Gastroesophageal sphincter (tissue), 4 donors: ENCODE measurements at regions not wholly inside any gene's neighbourhood (a gene's known extent, or its start where the extent isn't known, plus 50 kb on each side); places are given as distances from the start of the nearest gene placed in this dataset.

ENCODE experiments used
- ATAC-seq: fragments of 150-250 bp; one replicate; pipeline ENCODE4 v1.9.1; 2016; ENCODE audit warnings: mild to moderate bottlenecking, moderate library complexity
- H3K27ac ChIP-seq, 4 donors: fragments of 200-600 bp; sonication (generic) in 3 of 4; 1 replicate in 3 of 4; 2 replicates in 1 of 4; pipeline ENCODE4 v1.5.1; 2016 to 2019
- H3K27me3 ChIP-seq: fragments of 200-600 bp; sonication (generic); one replicate; pipeline ENCODE4 v1.5.1; 2019
- H3K36me3 ChIP-seq, 2 donors: fragments of 200-600 bp; sonication (generic); one replicate each; pipeline ENCODE4 v1.5.1; 2019; ENCODE audit warnings: control low read depth in 1 of 2
- H3K4me1 ChIP-seq, 3 donors: fragments of 200-600 bp; sonication (generic); 1 replicate in 2 of 3; 2 replicates in 1 of 3; pipeline ENCODE4 v1.5.1; 2016 to 2019; ENCODE audit warnings: control low read depth in 2 of 3
- H3K4me3 ChIP-seq, 2 donors: fragments of 200-600 bp; sonication (generic); one replicate each; pipeline ENCODE4 v1.5.1; 2019; ENCODE audit warnings: mild to moderate bottlenecking in 1 of 2, moderate library complexity in 1 of 2
- H3K9me3 ChIP-seq, 3 donors: fragments of 200-600 bp; sonication (generic); one replicate each; pipeline ENCODE4 v1.5.1; 2017 to 2019; ENCODE audit warnings: control low read depth in 2 of 3
- EP300 ChIP-seq: sonication (generic); formaldehyde crosslinking; IDR thresholded peaks from one replicate; pipeline ENCODE4 v1.6.1; 2017; ENCODE audit warnings: antibody characterized with exemption, mild to moderate bottlenecking
- POLR2A ChIP-seq, 2 donors: fragments of 450-650 bp; IDR thresholded peaks; one replicate each; pipeline ENCODE4 v1.6.1; 2017; ENCODE audit warnings: antibody characterized with exemption in 2 of 2, mild to moderate bottlenecking in 2 of 2, moderate library complexity in 1 of 2
- POLR2AphosphoS5 ChIP-seq: sonication (generic); formaldehyde crosslinking; IDR thresholded peaks from one replicate; pipeline ENCODE4 v1.6.1; 2017; ENCODE audit warnings: antibody characterized with exemption
- WGBS, 2 donors: methylation state at CpG; one replicate each; pipeline ENCODE4 v1.1.5; 2018; ENCODE audit warnings: low coverage in 1 of 2; 5-methylcytosine and 5-hydroxymethylcytosine counted together
- TF ChIP-seq, protein P1 (sequence below), 4 experiments: fragments of 200-600 bp in 2 of 4; fragments of 450-650 bp in 2 of 4; sonication (generic) in 1 of 4; IDR thresholded peaks; one replicate each; pipeline ENCODE4 v1.5.1; 2017 to 2019; ENCODE audit warnings: antibody characterized with exemption in 4 of 4, mild to moderate bottlenecking in 2 of 4, moderate library complexity in 2 of 4

DNA sequence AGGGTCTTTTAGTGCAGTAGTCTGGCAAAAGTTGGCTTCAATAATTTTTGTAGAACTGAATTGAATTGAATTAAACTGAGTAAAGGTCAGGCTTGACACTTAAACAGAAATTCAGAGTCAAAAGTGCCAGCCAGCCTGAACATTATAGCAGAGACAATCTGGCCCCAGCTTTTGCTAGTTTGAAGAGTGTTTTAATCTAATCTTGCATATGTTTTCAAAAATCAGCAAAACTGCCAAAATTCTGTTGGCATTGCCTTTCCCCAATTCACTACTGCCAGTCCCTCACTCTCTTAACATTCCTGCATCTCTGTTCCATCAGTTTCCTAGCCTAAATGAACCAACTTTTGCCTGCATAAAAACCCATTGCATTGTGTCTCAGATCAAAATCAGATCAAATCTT is 403.8 kb downstream of the NUF2 start:
- TF ChIP-seq, protein P1, sequence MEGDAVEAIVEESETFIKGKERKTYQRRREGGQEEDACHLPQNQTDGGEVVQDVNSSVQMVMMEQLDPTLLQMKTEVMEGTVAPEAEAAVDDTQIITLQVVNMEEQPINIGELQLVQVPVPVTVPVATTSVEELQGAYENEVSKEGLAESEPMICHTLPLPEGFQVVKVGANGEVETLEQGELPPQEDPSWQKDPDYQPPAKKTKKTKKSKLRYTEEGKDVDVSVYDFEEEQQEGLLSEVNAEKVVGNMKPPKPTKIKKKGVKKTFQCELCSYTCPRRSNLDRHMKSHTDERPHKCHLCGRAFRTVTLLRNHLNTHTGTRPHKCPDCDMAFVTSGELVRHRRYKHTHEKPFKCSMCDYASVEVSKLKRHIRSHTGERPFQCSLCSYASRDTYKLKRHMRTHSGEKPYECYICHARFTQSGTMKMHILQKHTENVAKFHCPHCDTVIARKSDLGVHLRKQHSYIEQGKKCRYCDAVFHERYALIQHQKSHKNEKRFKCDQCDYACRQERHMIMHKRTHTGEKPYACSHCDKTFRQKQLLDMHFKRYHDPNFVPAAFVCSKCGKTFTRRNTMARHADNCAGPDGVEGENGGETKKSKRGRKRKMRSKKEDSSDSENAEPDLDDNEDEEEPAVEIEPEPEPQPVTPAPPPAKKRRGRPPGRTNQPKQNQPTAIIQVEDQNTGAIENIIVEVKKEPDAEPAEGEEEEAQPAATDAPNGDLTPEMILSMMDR (IDR thresholded peaks at IDR 0.05), result no peak
- TF ChIP-seq EP300 (no peak), POLR2AphosphoS5 (no peak), POLR2A (IDR thresholded peaks at IDR 0.05) (no peak)
- no peak for ATAC-seq
- H3K4me3 ChIP-seq, result no peak overlapping the region
- no peaks in the 10 kb centered on the region for H3K36me3 ChIP-seq
- no peaks in the 10 kb centered on the region for H3K9me3 ChIP-seq
- H3K4me1 ChIP-seq, result peaks cover 0 to 6% (median 0%) of the 10 kb centered on the region in 3 donors
- H3K27me3 ChIP-seq, result no peaks in the 10 kb centered on the region
- no peak overlapping the region for H3K27ac ChIP-seq

DNA sequence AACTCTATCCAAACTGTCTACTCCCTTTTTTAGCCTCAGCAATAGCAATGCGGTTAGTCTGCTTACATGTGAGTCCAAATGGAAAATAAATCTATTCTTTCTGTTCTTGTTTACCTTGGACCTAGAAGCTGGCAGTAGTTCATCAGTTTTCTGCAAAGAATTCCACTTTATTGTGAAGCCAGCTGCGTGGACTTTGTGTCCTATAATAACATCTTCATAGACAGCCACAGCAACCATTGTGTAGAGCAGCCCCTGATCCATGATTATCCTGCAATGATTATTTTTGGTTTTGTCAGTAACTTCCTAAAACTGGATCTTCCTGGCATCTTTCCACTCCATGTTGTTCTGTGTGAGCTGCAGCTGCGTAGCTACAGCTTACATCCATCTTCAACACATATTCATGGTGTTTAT is 408.7 kb downstream of the NUF2 start:
- Histone ChIP-seq H3K27ac (no peak overlapping the region), H3K4me1 (peaks cover 0 to 6% (median 0%) of the 10 kb centered on the region in 3 donors), H3K27me3 (no peaks in the 10 kb centered on the region), H3K36me3 (no peaks in the 10 kb centered on the region), H3K4me3 (no peak overlapping the region), H3K9me3 (no peaks in the 10 kb centered on the region)
- TF ChIP-seq, protein P1 (IDR thresholded peaks at IDR 0.05), result no peak
- TF ChIP-seq EP300, result no peak
- no peak for TF ChIP-seq POLR2AphosphoS5
- no peak for TF ChIP-seq POLR2A (IDR thresholded peaks at IDR 0.05)
- WGBS, 2 donors, result 13 to 17% methylated on average over 3 of the region's 3 CpGs
- no peak for ATAC-seq

DNA sequence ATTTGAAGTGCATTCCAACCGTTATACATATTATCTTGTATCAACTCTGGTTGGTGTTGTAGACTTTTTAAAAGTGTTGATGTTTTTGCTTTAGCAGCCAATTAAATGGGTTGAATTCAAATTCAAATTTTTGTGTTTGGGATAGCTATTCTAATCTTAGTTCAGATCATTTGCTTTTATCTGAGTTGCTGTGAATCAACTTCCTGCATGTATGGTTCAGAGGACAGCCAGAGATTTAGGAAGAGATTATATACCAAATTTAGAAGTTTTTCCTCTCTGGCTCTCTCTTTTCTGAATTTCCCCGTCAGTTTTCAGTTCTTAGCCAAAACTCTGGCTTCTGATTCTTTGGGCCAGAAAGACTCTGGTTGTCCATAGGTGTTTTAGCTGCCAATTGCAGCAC is 415.5 kb downstream of the NUF2 start:
- Histone ChIP-seq H3K9me3 (no peaks in the 10 kb centered on the region), H3K4me1 (no peaks in the 10 kb centered on the region), H3K4me3 (no peak overlapping the region), H3K27ac (no peak overlapping the region), H3K27me3 (no peaks in the 10 kb centered on the region), H3K36me3 (no peaks in the 10 kb centered on the region)
- no peak for TF ChIP-seq EP300
- TF ChIP-seq, protein P1 (IDR thresholded peaks at IDR 0.05), result no peak
- no peak for ATAC-seq
- 26 to 53% methylated on average over 2 of the region's 2 CpGs for WGBS, 2 donors

DNA sequence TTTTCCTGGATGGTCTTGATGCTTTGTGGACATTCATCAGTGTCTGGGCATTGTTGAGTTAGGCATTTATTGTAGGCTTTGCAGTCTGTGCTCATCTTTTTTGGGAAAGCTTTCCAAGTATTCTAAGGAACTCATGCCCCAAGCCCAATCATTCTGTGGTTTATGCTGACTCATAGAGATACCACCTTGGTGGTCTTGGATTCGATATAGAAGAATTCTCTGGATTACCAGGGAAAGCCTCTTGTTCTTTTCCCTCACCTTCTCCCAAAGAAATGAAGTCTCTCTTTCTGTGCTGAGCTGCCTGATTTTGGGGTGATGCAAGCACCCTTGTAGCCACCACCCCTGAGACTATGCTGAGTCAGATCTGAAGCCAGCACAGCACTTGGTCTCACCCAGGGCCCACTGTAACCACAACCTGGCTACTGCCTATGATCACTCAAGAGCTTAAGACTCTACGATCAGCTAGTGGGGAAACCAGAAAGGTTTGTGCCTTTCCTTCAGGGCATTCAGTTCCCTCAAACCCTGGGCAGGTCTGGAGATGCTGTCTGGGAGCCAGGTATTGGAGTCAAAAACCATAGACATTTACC is 422.6 kb downstream of the NUF2 start:
- H3K27me3 ChIP-seq, result no peaks in the 10 kb centered on the region
- WGBS, 2 donors, result 80% methylated on average over 1 of the region's 2 CpGs; no CpG with 5 or more reads in 1 of the 2 donors
- no peak for ATAC-seq
- peaks cover 0 to 11% (median 0%) of the 10 kb centered on the region in 3 donors for H3K9me3 ChIP-seq
- no peak overlapping the region for H3K4me3 ChIP-seq
- TF ChIP-seq POLR2AphosphoS5, result no peak
- no peak for TF ChIP-seq EP300
- TF ChIP-seq, protein P1 (IDR thresholded peaks at IDR 0.05), result no peak
- no peak for TF ChIP-seq POLR2A (IDR thresholded peaks at IDR 0.05)
- H3K36me3 ChIP-seq, result no peaks in the 10 kb centered on the region
- H3K27ac ChIP-seq, result no peak overlapping the region
- no peaks in the 10 kb centered on the region for H3K4me1 ChIP-seq

DNA sequence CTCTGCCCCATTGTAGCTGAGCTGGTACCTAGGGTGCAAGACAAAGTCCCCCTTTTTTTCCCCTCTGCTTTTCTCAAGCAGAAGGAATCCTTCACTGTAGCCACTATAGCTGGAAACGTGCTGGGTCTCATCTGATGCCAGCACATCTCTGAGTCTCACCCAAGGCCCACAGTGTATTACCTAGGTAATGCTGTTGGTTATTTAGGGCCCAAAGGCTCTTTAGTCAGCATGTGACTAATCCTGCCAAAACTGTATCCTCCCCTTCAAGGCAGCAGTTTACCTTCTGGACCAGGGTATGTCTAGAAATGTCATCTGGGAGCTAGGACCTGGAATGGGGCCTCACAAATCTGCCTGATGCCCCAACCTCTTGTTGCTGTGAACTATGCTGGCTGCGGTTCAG is 423.4 kb downstream of the NUF2 start:
- Histone ChIP-seq H3K36me3 (no peaks in the 10 kb centered on the region), H3K4me3 (no peak overlapping the region), H3K9me3 (peaks cover 0 to 11% (median 0%) of the 10 kb centered on the region in 3 donors), H3K27me3 (no peaks in the 10 kb centered on the region), H3K27ac (no peak overlapping the region), H3K4me1 (no peaks in the 10 kb centered on the region)
- ATAC-seq, result no peak
- WGBS, 2 donors, result 80% methylated on average over 1 of the region's 2 CpGs; no CpG with 5 or more reads in 1 of the 2 donors
- TF ChIP-seq EP300, result no peak
- TF ChIP-seq, protein P1 (IDR thresholded peaks at IDR 0.05), result no peak
- TF ChIP-seq POLR2AphosphoS5, result no peak
- no peak for TF ChIP-seq POLR2A (IDR thresholded peaks at IDR 0.05)
